ENCODE measurements at regions not wholly inside any gene's neighbourhood (a gene's known extent, or its start where the extent isn't known, plus 50 kb on each side); places are given as distances from the start of the nearest gene placed in this dataset.

- no peak for DNase-seq
- no peak for TF ChIP-seq CTCF (IDR thresholded peaks at IDR 0.05)
- H3K4me1 Mint-ChIP-seq (ENCODE audit: low read depth): peaks cover 20% of the 10 kb centered on the region
- H3K27ac Mint-ChIP-seq: no peak overlapping the region
- CTCF ChIA-PET: interaction anchor here (1.0 to 1.4 kb wide), 3 partner anchors 14 to 111 kb away, joined by 3 to 5 read pairs (median 4); no protein-coding TSS in a partner anchor
- no peak for ATAC-seq
- no peaks in the 10 kb centered on the region for H3K36me3 Mint-ChIP-seq (ENCODE audit: low read depth)
- H3K4me3 Mint-ChIP-seq: no peak overlapping the region
- H3K9me3 Mint-ChIP-seq: no peaks in the 10 kb centered on the region
- H3K27me3 Mint-ChIP-seq: peaks cover 45% of the 10 kb centered on the region
- POLR2A ChIA-PET: no interaction called here
- intact Hi-C loops (cut with micrococcal nuclease): loop anchor here (10.0 kb wide), 1 partner anchor 129 kb away; no protein-coding TSS in a partner anchor
These were observed 169.3 kb upstream of the CACNA1E start for GRCh38 chr1:181314010-181314409.

GRCh38 chr1:181314959-181315358, 168.4 kb upstream of the CACNA1E start:
- ChIA-PET POLR2A (no interaction called here), CTCF (interaction anchor here (1.0 to 1.2 kb wide), 2 partner anchors 15 to 109 kb away, joined by 3 read pairs; no protein-coding TSS in a partner anchor)
- ATAC-seq: no peak
- no peak for DNase-seq
- peaks cover 22% of the 10 kb centered on the region for H3K4me1 Mint-ChIP-seq (ENCODE audit: low read depth)
- no peak for TF ChIP-seq CTCF (IDR thresholded peaks at IDR 0.05)
- intact Hi-C loops (cut with micrococcal nuclease): loop anchor here (10.0 kb wide), 1 partner anchor 130 kb away; no protein-coding TSS in a partner anchor
- no peak overlapping the region for H3K4me3 Mint-ChIP-seq
- H3K27ac Mint-ChIP-seq: no peak overlapping the region
- no peaks in the 10 kb centered on the region for H3K9me3 Mint-ChIP-seq
- H3K27me3 Mint-ChIP-seq: peaks cover 54% of the 10 kb centered on the region
- H3K36me3 Mint-ChIP-seq (ENCODE audit: low read depth): no peaks in the 10 kb centered on the region

- intact Hi-C loops (cut with micrococcal nuclease): loop anchor here (10.0 kb wide), 1 partner anchor 133 kb away; no protein-coding TSS in a partner anchor
- peaks cover 56% of the 10 kb centered on the region for H3K27me3 Mint-ChIP-seq
- H3K4me3 Mint-ChIP-seq: peak overlapping the region; percentile 36
- POLR2A ChIA-PET: interaction anchor here (0.6 kb wide), 1 partner anchor 109 kb away, joined by 4 read pairs; no protein-coding TSS in a partner anchor
- CTCF ChIA-PET: no interaction called here
- no peaks in the 10 kb centered on the region for H3K9me3 Mint-ChIP-seq
- H3K27ac Mint-ChIP-seq: no peak overlapping the region
- ATAC-seq (no peak), DNase-seq (no peak)
- TF ChIP-seq CTCF (IDR thresholded peaks at IDR 0.05): no peak
- peaks cover 22% of the 10 kb centered on the region for H3K4me1 Mint-ChIP-seq (ENCODE audit: low read depth)
- no peaks in the 10 kb centered on the region for H3K36me3 Mint-ChIP-seq (ENCODE audit: low read depth)
These were observed 165.9 kb upstream of the CACNA1E start for GRCh38 chr1:181317261-181317930.

- DNase-seq (peak; percentile 20), ATAC-seq (peak; percentile 27)
- H3K36me3 Mint-ChIP-seq (ENCODE audit: low read depth): no peaks in the 10 kb centered on the region
- H3K9me3 Mint-ChIP-seq: no peaks in the 10 kb centered on the region
- H3K4me3 Mint-ChIP-seq: peak overlapping the region; percentile 49
- H3K27me3 Mint-ChIP-seq: peaks cover 53% of the 10 kb centered on the region
- H3K27ac Mint-ChIP-seq: no peak overlapping the region
- intact Hi-C loops (cut with micrococcal nuclease): loop anchor here (10.0 kb wide), 1 partner anchor 133 kb away; no protein-coding TSS in a partner anchor
- CTCF ChIA-PET: no interaction called here
- H3K4me1 Mint-ChIP-seq (ENCODE audit: low read depth): peaks cover 22% of the 10 kb centered on the region
- POLR2A ChIA-PET: no interaction called here
- no peak for TF ChIP-seq CTCF (IDR thresholded peaks at IDR 0.05)
These were observed 165.1 kb upstream of the CACNA1E start for GRCh38 chr1:181318022-181318857.

Measured in activated CD8-positive, alpha-beta T cell treated with anti-CD3 and anti-CD28 coated beads for 36 hours (primary cell).